GM12878 (cell line): ENCODE measurements at regions not wholly inside any gene's neighbourhood (a gene's known extent, or its start where the extent isn't known, plus 50 kb on each side); places are given as distances from the start of the nearest gene placed in this dataset.

Experiments used
- ATAC-seq: fragments of 200-7000 bp; cut with Tn5 transposase; 3 replicates; pipeline ENCODE4 v1.9.1; 2020; ENCODE audit warnings: mild to moderate bottlenecking, moderate library complexity
- BruUV-seq: library from RNA; stranded (reverse); fragments of 400-500 nt; replicated peaks from 2 replicates; lab custom pipeline; 2021; lab: Mats Ljungman, UMichigan
- CTCF ChIA-PET: fragments of 300-600 bp; sonication (Branson Sonifier 250); formaldehyde crosslinking; extraction: SDS; loops from one replicate; lab custom pipeline; 2021; ENCODE audit warnings: inconsistent platforms; lab: Yijun Ruan, JAX
- POLR2A ChIA-PET: fragments of 350-600 bp; formaldehyde crosslinking; extraction: SDS; loops from one replicate; lab custom pipeline; 2021; ENCODE audit warnings: inconsistent platforms; lab: Charles Lee
- RAD21 ChIA-PET: fragments of 300-600 bp; sonication (Branson Sonifier 250); formaldehyde crosslinking; loops from one replicate; lab custom pipeline; 2023; ENCODE audit warnings: antibody characterized with exemption; ENCODE audit not compliant: unreplicated experiment; lab: Charles Lee
- SMC1A ChIA-PET: fragments of 300-600 bp; sonication (Branson Sonifier 250); formaldehyde crosslinking; loops from one replicate; lab custom pipeline; 2023; ENCODE audit not compliant: unreplicated experiment, uncharacterized antibody; lab: Charles Lee
- DNase-seq: peaks from one replicate; pipeline ENCODE4 v3.0.0-alpha.2; 2011; ENCODE audit warnings: low read depth, low spot score
- FAIRE-seq: peaks from 3 replicates; lab custom pipeline; 2011; peaks lifted over from hg19 to GRCh38; lab: Jason Lieb, UNC
- H2AFZ ChIP-seq: 2 replicates; pipeline ENCODE4 v1.6.0; 2011; ENCODE audit warnings: low read depth, low read length, control low read depth; ENCODE audit not compliant: control insufficient read depth
- H3K27ac ChIP-seq: 2 replicates; pipeline ENCODE4 v1.5.1; 2011; ENCODE audit warnings: control low read depth; ENCODE audit not compliant: control insufficient read depth, insufficient read depth
- H3K27me3 ChIP-seq, 2 experiments: replicated peaks in 1 of 2; 2 replicates each; pipeline versions ENCODE4 v1.6.0 to v1.6.1; 2011; ENCODE audit warnings: low read length in 1 of 2; ENCODE audit not compliant: control insufficient read depth in 2 of 2, insufficient read depth in 2 of 2
- H3K36me3 ChIP-seq, 2 experiments: 2 replicates each; pipeline ENCODE4 v1.5.1; 2011; ENCODE audit warnings: low read length in 1 of 2; ENCODE audit not compliant: control insufficient read depth in 2 of 2, insufficient read depth in 2 of 2
- H3K4me1 ChIP-seq: 2 replicates; pipeline ENCODE4 v1.6.1; 2011; ENCODE audit warnings: mild to moderate bottlenecking, low read length, moderate library complexity, mixed read lengths; ENCODE audit not compliant: control insufficient read depth, insufficient read depth
- H3K4me2 ChIP-seq: 2 replicates; pipeline ENCODE4 v1.6.0; 2011; ENCODE audit warnings: control low read depth; ENCODE audit not compliant: control insufficient read depth, insufficient read depth
- H3K4me3 ChIP-seq: fragments of 200-600 bp; sonication (generic); 2 replicates; pipeline ENCODE4 v1.5.1; 2016
- H3K79me2 ChIP-seq: 2 replicates; pipeline ENCODE4 v1.6.0; 2011; ENCODE audit warnings: low read length; ENCODE audit not compliant: control insufficient read depth, insufficient read depth
- H3K9ac ChIP-seq: 2 replicates; pipeline ENCODE4 v1.8.0; 2011; ENCODE audit warnings: low read length, control low read depth, mixed read lengths; ENCODE audit not compliant: control insufficient read depth, insufficient read depth
- H3K9me3 ChIP-seq: replicated peaks from 3 replicates; pipeline ENCODE4 v1.5.1; 2011; ENCODE audit warnings: mild to moderate bottlenecking, low read length; ENCODE audit not compliant: control insufficient read depth, insufficient read depth
- H4K20me1 ChIP-seq: 2 replicates; pipeline ENCODE4 v1.6.0; 2011; ENCODE audit not compliant: control insufficient read depth, insufficient read depth
- ESRRA ChIP-seq: IDR thresholded peaks from 2 replicates; pipeline ENCODE4 v1.6.1; 2012; ENCODE audit warnings: mild to moderate bottlenecking, low read length, improper control_type of control experiment
- PAX8 ChIP-seq: fragments of 450-650 bp; IDR thresholded peaks from 2 replicates; pipeline ENCODE4 v1.6.1; 2017; ENCODE audit warnings: mild to moderate bottlenecking, moderate library complexity
- RCOR1 ChIP-seq: conservative IDR thresholded peaks from 2 replicates; pipeline ENCODE4 v1.6.1; 2012; ENCODE audit warnings: low read depth, low read length, improper control_type of control experiment
- RFX5 ChIP-seq: IDR thresholded peaks from 2 replicates; pipeline ENCODE4 v1.6.1; 2011; ENCODE audit warnings: low read depth, low read length, improper control_type of control experiment
- RUNX3 ChIP-seq: IDR thresholded peaks from 2 replicates; pipeline ENCODE4 v1.6.1; 2012; ENCODE audit warnings: low read length, inconsistent platforms
- SMAD5 ChIP-seq: IDR thresholded peaks from 2 replicates; pipeline ENCODE4 v1.6.1; 2016; ENCODE audit warnings: antibody characterized with exemption, low read depth
- WGBS: methylation state at CpG from one replicate; pipeline ENCODE4 v1.1.6; 2016; ENCODE audit warnings: low lambda C conversion rate; ENCODE audit not compliant: insufficient replicate concordance, insufficient coverage; ENCODE audit errors: missing lambda C conversion rate; 5-methylcytosine and 5-hydroxymethylcytosine counted together
- in situ Hi-C: fragments of 300-500 bp; cut with MboI; formaldehyde crosslinking; loops from 9 replicates; pipeline ENCODE4 v1.14.3; 2018; ENCODE audit warnings: mixed read lengths
- intact Hi-C: fragments of 100-400 bp; cut with micrococcal nuclease; formaldehyde crosslinking; loops from one replicate; pipeline ENCODE4 v1.14.2; 2022; ENCODE audit not compliant: unreplicated experiment
- TF ChIP-seq, protein P1 (sequence below): fragments of 450-650 bp; IDR thresholded peaks from 2 replicates; pipeline ENCODE4 v1.6.1; 2014; ENCODE audit warnings: mild to moderate bottlenecking
- TF ChIP-seq, protein P2 (sequence below): fragments of 450-650 bp; IDR thresholded peaks from 2 replicates; pipeline ENCODE4 v1.6.1; 2017; ENCODE audit warnings: mild to moderate bottlenecking, moderate library complexity
- TF ChIP-seq, protein P3 (sequence below): IDR thresholded peaks from 2 replicates; pipeline ENCODE4 v1.6.1; 2012; ENCODE audit warnings: low read depth, low read length, improper control_type of control experiment
- TF ChIP-seq, protein P4 (sequence below): fragments of 450-650 bp; IDR thresholded peaks from 2 replicates; pipeline ENCODE4 v1.6.1; 2018; ENCODE audit warnings: mild to moderate bottlenecking, low read depth, moderate library complexity; ENCODE audit not compliant: partially characterized antibody
- TF ChIP-seq, protein P5 (sequence below): fragments of 450-650 bp; formaldehyde crosslinking; IDR thresholded peaks from 2 replicates; pipeline ENCODE4 v1.5.0; 2022; ENCODE audit warnings: mild to moderate bottlenecking, missing genetic modification characterization

DNA sequence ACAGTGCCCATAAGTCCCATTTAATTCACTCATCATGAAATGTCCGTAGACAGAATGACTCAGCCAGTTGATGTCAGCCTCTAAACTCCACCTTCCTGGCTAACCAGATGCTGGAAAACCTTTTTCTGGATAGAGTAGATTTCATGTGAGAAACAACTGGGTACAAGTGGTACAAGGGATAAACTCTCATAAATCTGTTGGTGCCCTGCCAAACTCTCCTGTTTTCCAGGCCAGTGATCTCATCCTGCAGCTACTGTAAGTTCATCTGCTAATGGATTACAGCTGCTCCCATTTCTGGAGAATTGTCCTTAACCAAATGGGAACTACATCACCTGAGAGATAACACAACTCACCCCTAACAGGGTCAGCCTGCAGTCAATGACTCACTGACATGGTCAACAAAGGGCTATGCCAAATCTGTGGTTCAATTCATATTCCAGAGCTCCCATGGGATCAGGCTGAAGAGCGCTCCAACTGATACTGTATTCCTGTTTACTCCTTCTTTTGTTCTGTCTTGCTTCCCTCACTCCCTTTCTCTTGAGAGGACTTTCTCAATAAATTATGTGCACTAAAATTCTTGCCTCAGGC lies 210.1 kb upstream of the HDDC2 start:
- H3K36me3 ChIP-seq, result no peaks in the 10 kb centered on the region
- H3K4me2 ChIP-seq, result no peak overlapping the region
- SMC1A ChIA-PET, result interaction anchor here (0.6 kb wide), 1 partner anchor 267 kb away, joined by 3 read pairs; no protein-coding TSS in a partner anchor
- CTCF ChIA-PET, result no interaction called here
- no peaks in the 10 kb centered on the region for H3K79me2 ChIP-seq
- POLR2A ChIA-PET, result no interaction called here
- RAD21 ChIA-PET, result interaction anchor here (0.5 kb wide), 1 partner anchor 240 kb away, joined by 3 read pairs; no protein-coding TSS in a partner anchor
- no peak overlapping the region for H3K4me3 ChIP-seq
- H3K27me3 ChIP-seq, result 0 out of 4 replicates have a peak, but pooled peaks cover 0 to 3% of the 10 kb centered on the region in 2 experiments
- intact Hi-C loops, result loop anchor here (1.0 to 5.0 kb wide), 3 partner anchors 200 to 258 kb away; no protein-coding TSS in a partner anchor
- no TSS peak for BruUV-seq
- no peaks in the 10 kb centered on the region for H3K4me1 ChIP-seq
- no peak for FAIRE-seq
- H3K27ac ChIP-seq, result no peak overlapping the region
- H2AFZ ChIP-seq, result no peak overlapping the region
- no peaks in the 10 kb centered on the region for H4K20me1 ChIP-seq
- no peak for ATAC-seq
- WGBS, result 25% methylated on average over 2 of the region's 2 CpGs
- DNase-seq, result no peak
- no peaks in the 10 kb centered on the region for H3K9me3 ChIP-seq
- H3K9ac ChIP-seq, result no peak overlapping the region
- in situ Hi-C loops, result no loop called here
- TF ChIP-seq ESRRA (no peak), RFX5 (no peak), SMAD5 (no peak), PAX8 (no peak), RUNX3 (no peak), RCOR1 (no peak)
- TF ChIP-seq, protein P1, sequence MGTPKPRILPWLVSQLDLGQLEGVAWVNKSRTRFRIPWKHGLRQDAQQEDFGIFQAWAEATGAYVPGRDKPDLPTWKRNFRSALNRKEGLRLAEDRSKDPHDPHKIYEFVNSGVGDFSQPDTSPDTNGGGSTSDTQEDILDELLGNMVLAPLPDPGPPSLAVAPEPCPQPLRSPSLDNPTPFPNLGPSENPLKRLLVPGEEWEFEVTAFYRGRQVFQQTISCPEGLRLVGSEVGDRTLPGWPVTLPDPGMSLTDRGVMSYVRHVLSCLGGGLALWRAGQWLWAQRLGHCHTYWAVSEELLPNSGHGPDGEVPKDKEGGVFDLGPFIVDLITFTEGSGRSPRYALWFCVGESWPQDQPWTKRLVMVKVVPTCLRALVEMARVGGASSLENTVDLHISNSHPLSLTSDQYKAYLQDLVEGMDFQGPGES, result no peak
- TF ChIP-seq, protein P2, sequence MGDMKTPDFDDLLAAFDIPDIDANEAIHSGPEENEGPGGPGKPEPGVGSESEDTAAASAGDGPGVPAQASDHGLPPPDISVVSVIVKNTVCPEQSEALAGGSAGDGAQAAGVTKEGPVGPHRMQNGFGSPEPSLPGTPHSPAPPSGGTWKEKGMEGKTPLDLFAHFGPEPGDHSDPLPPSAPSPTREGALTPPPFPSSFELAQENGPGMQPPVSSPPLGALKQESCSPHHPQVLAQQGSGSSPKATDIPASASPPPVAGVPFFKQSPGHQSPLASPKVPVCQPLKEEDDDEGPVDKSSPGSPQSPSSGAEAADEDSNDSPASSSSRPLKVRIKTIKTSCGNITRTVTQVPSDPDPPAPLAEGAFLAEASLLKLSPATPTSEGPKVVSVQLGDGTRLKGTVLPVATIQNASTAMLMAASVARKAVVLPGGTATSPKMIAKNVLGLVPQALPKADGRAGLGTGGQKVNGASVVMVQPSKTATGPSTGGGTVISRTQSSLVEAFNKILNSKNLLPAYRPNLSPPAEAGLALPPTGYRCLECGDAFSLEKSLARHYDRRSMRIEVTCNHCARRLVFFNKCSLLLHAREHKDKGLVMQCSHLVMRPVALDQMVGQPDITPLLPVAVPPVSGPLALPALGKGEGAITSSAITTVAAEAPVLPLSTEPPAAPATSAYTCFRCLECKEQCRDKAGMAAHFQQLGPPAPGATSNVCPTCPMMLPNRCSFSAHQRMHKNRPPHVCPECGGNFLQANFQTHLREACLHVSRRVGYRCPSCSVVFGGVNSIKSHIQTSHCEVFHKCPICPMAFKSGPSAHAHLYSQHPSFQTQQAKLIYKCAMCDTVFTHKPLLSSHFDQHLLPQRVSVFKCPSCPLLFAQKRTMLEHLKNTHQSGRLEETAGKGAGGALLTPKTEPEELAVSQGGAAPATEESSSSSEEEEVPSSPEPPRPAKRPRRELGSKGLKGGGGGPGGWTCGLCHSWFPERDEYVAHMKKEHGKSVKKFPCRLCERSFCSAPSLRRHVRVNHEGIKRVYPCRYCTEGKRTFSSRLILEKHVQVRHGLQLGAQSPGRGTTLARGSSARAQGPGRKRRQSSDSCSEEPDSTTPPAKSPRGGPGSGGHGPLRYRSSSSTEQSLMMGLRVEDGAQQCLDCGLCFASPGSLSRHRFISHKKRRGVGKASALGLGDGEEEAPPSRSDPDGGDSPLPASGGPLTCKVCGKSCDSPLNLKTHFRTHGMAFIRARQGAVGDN, result no peak
- TF ChIP-seq, protein P3, sequence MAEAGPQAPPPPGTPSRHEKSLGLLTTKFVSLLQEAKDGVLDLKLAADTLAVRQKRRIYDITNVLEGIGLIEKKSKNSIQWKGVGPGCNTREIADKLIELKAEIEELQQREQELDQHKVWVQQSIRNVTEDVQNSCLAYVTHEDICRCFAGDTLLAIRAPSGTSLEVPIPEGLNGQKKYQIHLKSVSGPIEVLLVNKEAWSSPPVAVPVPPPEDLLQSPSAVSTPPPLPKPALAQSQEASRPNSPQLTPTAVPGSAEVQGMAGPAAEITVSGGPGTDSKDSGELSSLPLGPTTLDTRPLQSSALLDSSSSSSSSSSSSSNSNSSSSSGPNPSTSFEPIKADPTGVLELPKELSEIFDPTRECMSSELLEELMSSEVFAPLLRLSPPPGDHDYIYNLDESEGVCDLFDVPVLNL, result no peak
- TF ChIP-seq, protein P4, sequence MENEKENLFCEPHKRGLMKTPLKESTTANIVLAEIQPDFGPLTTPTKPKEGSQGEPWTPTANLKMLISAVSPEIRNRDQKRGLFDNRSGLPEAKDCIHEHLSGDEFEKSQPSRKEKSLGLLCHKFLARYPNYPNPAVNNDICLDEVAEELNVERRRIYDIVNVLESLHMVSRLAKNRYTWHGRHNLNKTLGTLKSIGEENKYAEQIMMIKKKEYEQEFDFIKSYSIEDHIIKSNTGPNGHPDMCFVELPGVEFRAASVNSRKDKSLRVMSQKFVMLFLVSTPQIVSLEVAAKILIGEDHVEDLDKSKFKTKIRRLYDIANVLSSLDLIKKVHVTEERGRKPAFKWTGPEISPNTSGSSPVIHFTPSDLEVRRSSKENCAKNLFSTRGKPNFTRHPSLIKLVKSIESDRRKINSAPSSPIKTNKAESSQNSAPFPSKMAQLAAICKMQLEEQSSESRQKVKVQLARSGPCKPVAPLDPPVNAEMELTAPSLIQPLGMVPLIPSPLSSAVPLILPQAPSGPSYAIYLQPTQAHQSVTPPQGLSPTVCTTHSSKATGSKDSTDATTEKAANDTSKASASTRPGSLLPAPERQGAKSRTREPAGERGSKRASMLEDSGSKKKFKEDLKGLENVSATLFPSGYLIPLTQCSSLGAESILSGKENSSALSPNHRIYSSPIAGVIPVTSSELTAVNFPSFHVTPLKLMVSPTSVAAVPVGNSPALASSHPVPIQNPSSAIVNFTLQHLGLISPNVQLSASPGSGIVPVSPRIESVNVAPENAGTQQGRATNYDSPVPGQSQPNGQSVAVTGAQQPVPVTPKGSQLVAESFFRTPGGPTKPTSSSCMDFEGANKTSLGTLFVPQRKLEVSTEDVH, result no peak
- TF ChIP-seq, protein P5, sequence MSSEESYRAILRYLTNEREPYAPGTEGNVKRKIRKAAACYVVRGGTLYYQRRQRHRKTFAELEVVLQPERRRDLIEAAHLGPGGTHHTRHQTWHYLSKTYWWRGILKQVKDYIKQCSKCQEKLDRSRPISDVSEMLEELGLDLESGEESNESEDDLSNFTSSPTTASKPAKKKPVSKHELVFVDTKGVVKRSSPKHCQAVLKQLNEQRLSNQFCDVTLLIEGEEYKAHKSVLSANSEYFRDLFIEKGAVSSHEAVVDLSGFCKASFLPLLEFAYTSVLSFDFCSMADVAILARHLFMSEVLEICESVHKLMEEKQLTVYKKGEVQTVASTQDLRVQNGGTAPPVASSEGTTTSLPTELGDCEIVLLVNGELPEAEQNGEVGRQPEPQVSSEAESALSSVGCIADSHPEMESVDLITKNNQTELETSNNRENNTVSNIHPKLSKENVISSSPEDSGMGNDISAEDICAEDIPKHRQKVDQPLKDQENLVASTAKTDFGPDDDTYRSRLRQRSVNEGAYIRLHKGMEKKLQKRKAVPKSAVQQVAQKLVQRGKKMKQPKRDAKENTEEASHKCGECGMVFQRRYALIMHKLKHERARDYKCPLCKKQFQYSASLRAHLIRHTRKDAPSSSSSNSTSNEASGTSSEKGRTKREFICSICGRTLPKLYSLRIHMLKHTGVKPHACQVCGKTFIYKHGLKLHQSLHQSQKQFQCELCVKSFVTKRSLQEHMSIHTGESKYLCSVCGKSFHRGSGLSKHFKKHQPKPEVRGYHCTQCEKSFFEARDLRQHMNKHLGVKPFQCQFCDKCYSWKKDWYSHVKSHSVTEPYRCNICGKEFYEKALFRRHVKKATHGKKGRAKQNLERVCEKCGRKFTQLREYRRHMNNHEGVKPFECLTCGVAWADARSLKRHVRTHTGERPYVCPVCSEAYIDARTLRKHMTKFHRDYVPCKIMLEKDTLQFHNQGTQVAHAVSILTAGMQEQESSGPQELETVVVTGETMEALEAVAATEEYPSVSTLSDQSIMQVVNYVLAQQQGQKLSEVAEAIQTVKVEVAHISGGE (CRISPR knock-in tag), result no peak
